Heart right ventricle (tissue), 16 donors: ENCODE measurements at regions not wholly inside any gene's neighbourhood (a gene's known extent, or its start where the extent isn't known, plus 50 kb on each side); places are given as distances from the start of the nearest gene placed in this dataset.
A peak's percentile ranks its signal among the peaks of the same experiment; 100 is the strongest.

Experiments used
- ATAC-seq, 8 donors: fragments of 200-7000 bp; cut with Tn5 transposase; one replicate each; pipeline ENCODE4 v1.9.1; 2020; ENCODE audit warnings: mild to moderate bottlenecking in 8 of 8, moderate library complexity in 8 of 8, moderate number of reproducible peaks in 1 of 8
- DNase-seq, 2 donors: peaks; one replicate each; pipeline ENCODE4 v3.0.0-alpha.2; 2020
- H3K27ac ChIP-seq, 10 donors: fragments of 200-600 bp; sonication (generic) in 2 of 10; one replicate each; pipeline versions ENCODE4 v1.5.0 to v1.8.0; 2020 to 2022; ENCODE audit warnings: mild to moderate bottlenecking in 3 of 10
- H3K27me3 ChIP-seq, 7 donors: fragments of 200-600 bp; one replicate each; pipeline ENCODE4 v1.8.0; 2021 to 2022; ENCODE audit warnings: mild to moderate bottlenecking in 2 of 7
- H3K36me3 ChIP-seq, 9 donors: fragments of 200-600 bp; sonication (generic) in 1 of 9; one replicate each; pipeline versions ENCODE4 v1.5.0 to v1.8.0; 2020 to 2022; ENCODE audit warnings: mild to moderate bottlenecking in 2 of 9
- H3K4me1 ChIP-seq, 9 donors: fragments of 200-600 bp; sonication (generic) in 1 of 9; one replicate each; pipeline versions ENCODE4 v1.5.0 to v1.8.0; 2020 to 2022; ENCODE audit warnings: mild to moderate bottlenecking in 4 of 9
- H3K4me3 ChIP-seq, 10 donors: fragments of 200-600 bp; sonication (generic) in 2 of 10; one replicate each; pipeline versions ENCODE4 v1.5.0 to v1.8.0; 2020 to 2022; ENCODE audit warnings: mild to moderate bottlenecking in 7 of 10, moderate library complexity in 2 of 10
- H3K9me3 ChIP-seq, 11 donors: fragments of 200-600 bp in 10 of 11; sonication (generic) in 2 of 11; one replicate each; pipeline versions ENCODE4 v1.5.0 to v1.8.0; 2013 to 2022; ENCODE audit warnings: mild to moderate bottlenecking in 2 of 11, control low read depth in 1 of 11, moderate library complexity in 1 of 11
- CTCF ChIP-seq, 9 donors: fragments of 200-600 bp; sonication (generic) in 2 of 9; IDR thresholded peaks; one replicate each; pipeline versions ENCODE4 v1.5.0 to v1.8.0; 2021 to 2022; ENCODE audit warnings: antibody characterized with exemption in 9 of 9, mild to moderate bottlenecking in 5 of 9, moderate library complexity in 1 of 9
- WGBS, 2 donors: extraction: QIAGEN DNeasy Blood & Tissue Kit; methylation state at CpG; one replicate each; pipeline ENCODE4 v1.1.7; 2013; ENCODE audit warnings: inconsistent platforms in 1 of 2; 5-methylcytosine and 5-hydroxymethylcytosine counted together
- intact Hi-C, 10 donors: fragments of 100-400 bp; cut with DNase I; formaldehyde crosslinking; loops; one replicate each; pipeline versions ENCODE4 v1.11.1 to v1.14.2; 2022
- donor health status: Arrhythmogenic right ventricular cardiomyopathy.
- donor health status: ischemic (EF 13 %, LVEDD 7.1; RV severe dilation, severe dysfunction).
- donor health status: healthy with polysubstance abuse.
- donor health status: DM: no; HTN: yes; CAD: no.
- donor health status: DM: no; HTN: no; CAD: no.
- donor health status: ischemic (EF 25% LVEDD 6.9; RV normal size, moderate dysfunction).
- donor health status: ischemic (EF 25% LVEDD 5.7; RV mildly dilated, moderate dysfunction).
- donor health status: healthy.
- donor health status: DM: yes; HTN: yes; CAD: no.
- donor health status: Ischemic cardiomyopathy.
- donor health status: ischemic (EF 35%, LVEDD 5.7; RV mildly dilated, moderate dysfunction).
- donor health status: nonischemic (EF 11% LVEDD 7.7; RV severe dilation, severe dysfunction).
- donor health status: DM: yes; HTN: yes; CAD: no.
- donor health status: PGD.
- donor health status: ischemic (EF 29% LVEDD 5.4; RV normal size, mild dysfunction).
- donor health status: nonischemic (EF 23%, LVEDD 6.1; RV moderate dilation, normal function).

- intact Hi-C loops, result no loop called here
- Histone ChIP-seq H3K36me3 (no peaks in the 10 kb centered on the region), H3K27ac (no peak overlapping the region), H3K4me3 (no peak overlapping the region), H3K4me1 (no peaks in the 10 kb centered on the region), H3K9me3 (no peaks in the 10 kb centered on the region), H3K27me3 (peaks cover 0 to 5% (median 0%) of the 10 kb centered on the region in 7 donors)
- 42 to 52% methylated on average over 1 of the region's 1 CpG for WGBS, 2 donors
- DNase-seq, result no peak
- ATAC-seq, result no peak
- TF ChIP-seq CTCF (IDR thresholded peaks at IDR 0.05), result no peak
These were observed 297.9 kb downstream of the EN1 start for GRCh38 chr2:118549503-118549902.

- DNase-seq (no peak), ATAC-seq (no peak)
- Histone ChIP-seq H3K4me3 (no peak overlapping the region), H3K36me3 (no peaks in the 10 kb centered on the region), H3K9me3 (no peaks in the 10 kb centered on the region), H3K4me1 (no peaks in the 10 kb centered on the region), H3K27ac (no peak overlapping the region), H3K27me3 (peaks cover 0 to 5% (median 0%) of the 10 kb centered on the region in 7 donors)
- TF ChIP-seq CTCF (IDR thresholded peaks at IDR 0.05), result no peak
- intact Hi-C loops, result no loop called here
- 66 to 74% methylated on average over 8 of the region's 8 CpGs for WGBS, 2 donors
These were observed 298.5 kb downstream of the EN1 start for GRCh38 chr2:118548880-118549488.

- no peak overlapping the region for H3K4me3 ChIP-seq
- intact Hi-C loops, result no loop called here
- H3K9me3 ChIP-seq, result no peaks in the 10 kb centered on the region
- DNase-seq, result peak in 1 of 2 donors; percentile 7
- H3K27me3 ChIP-seq, result peaks cover 0 to 17% (median 0%) of the 10 kb centered on the region in 7 donors
- no peak for ATAC-seq
- no peaks in the 10 kb centered on the region for H3K4me1 ChIP-seq
- 43 to 48% methylated on average over 7 of the region's 7 CpGs for WGBS, 2 donors
- no peak overlapping the region for H3K27ac ChIP-seq
- no peaks in the 10 kb centered on the region for H3K36me3 ChIP-seq
- peak in 6 of 9 donors; percentile 19 to 43 (median 24) for TF ChIP-seq CTCF (IDR thresholded peaks at IDR 0.05)
These were observed 308.2 kb downstream of the EN1 start for GRCh38 chr2:118539290-118539689.

GRCh38 chr2:118536306-118536705 lies 311.1 kb downstream of the EN1 start:
- Histone ChIP-seq H3K36me3 (no peaks in the 10 kb centered on the region), H3K9me3 (no peaks in the 10 kb centered on the region), H3K27ac (no peak overlapping the region), H3K4me3 (no peak overlapping the region), H3K4me1 (no peaks in the 10 kb centered on the region), H3K27me3 (peaks cover 0 to 17% (median 0%) of the 10 kb centered on the region in 7 donors)
- no peak for DNase-seq
- intact Hi-C loops, result no loop called here
- ATAC-seq, result no peak
- WGBS, 2 donors, result 78 to 86% methylated on average over 4 of the region's 4 CpGs
- TF ChIP-seq CTCF (IDR thresholded peaks at IDR 0.05), result no peak
